SK-N-SH (cell line): ENCODE measurements at regions not wholly inside any gene's neighbourhood (a gene's known extent, or its start where the extent isn't known, plus 50 kb on each side); places are given as distances from the start of the nearest gene placed in this dataset.

Experiments
- CTCF ChIA-PET: fragments of 300-600, 350-600 bp; formaldehyde crosslinking; extraction: SDS; loops from one replicate; lab custom pipeline; 2021; lab: Yijun Ruan, JAX
- POLR2A ChIA-PET: fragments of 350-600 bp; sonication (Branson Sonifier 250); formaldehyde crosslinking; extraction: SDS; loops from one replicate; lab custom pipeline; 2020; ENCODE audit warnings: antibody characterized with exemption, inconsistent platforms; lab: Yijun Ruan, JAX
- DNase-seq: peaks from one replicate; pipeline ENCODE4 v3.0.0; 2012
- H2AFZ ChIP-seq: fragments of 200-600 bp; sonication (generic); 2 replicates; pipeline ENCODE4 v1.8.1; 2016; ENCODE audit warnings: antibody characterized with exemption, mild to moderate bottlenecking, low read depth
- H3F3A ChIP-seq: fragments of 200-600 bp; sonication (generic); replicated peaks from 2 replicates; pipeline ENCODE3; 2016; ENCODE audit warnings: antibody characterized with exemption, mild to moderate bottlenecking; ENCODE audit not compliant: insufficient read depth
- H3K27ac ChIP-seq, 2 experiments: fragments of 200-500 bp in 1 of 2; fragments of 200-600 bp in 1 of 2; sonication (Bioruptor generic) in 1 of 2; sonication (generic), shearing (Covaris generic) in 1 of 2; 2 replicates each; pipeline versions ENCODE4 v1.5.1 to v1.6.1; 2014 to 2016; ENCODE audit warnings: low read depth in 2 of 2, inconsistent platforms in 1 of 2, low read length in 1 of 2, mild to moderate bottlenecking in 1 of 2, mixed read lengths in 1 of 2
- H3K27me3 ChIP-seq: fragments of 200-600 bp; sonication (generic), shearing (Covaris generic); 2 replicates; pipeline ENCODE4 v1.6.1; 2016; ENCODE audit warnings: mixed run types; ENCODE audit not compliant: insufficient read depth
- H3K36me3 ChIP-seq, 2 experiments: fragments of 200-500 bp in 1 of 2; fragments of 200-600 bp in 1 of 2; sonication (Bioruptor generic) in 1 of 2; sonication (generic) in 1 of 2; replicated peaks in 1 of 2; 2 replicates each; pipeline versions ENCODE3 to v1.5.1; 2014 to 2016; ENCODE audit warnings: low read length in 1 of 2, mild to moderate bottlenecking in 1 of 2; ENCODE audit not compliant: insufficient read depth in 2 of 2, control insufficient read depth in 1 of 2
- H3K4me1 ChIP-seq, 2 experiments: fragments of 200-500 bp in 1 of 2; fragments of 200-600 bp in 1 of 2; sonication (Bioruptor generic) in 1 of 2; sonication (generic), shearing (Covaris generic) in 1 of 2; 2 replicates each; pipeline versions ENCODE4 v1.5.1 to v1.6.1; 2014 to 2016; ENCODE audit warnings: low read depth in 1 of 2, low read length in 1 of 2, mixed run types in 1 of 2; ENCODE audit not compliant: insufficient read depth in 2 of 2, control insufficient read depth in 1 of 2
- H3K4me2 ChIP-seq: fragments of 200-600 bp; sonication (generic), shearing (Covaris generic); 2 replicates; pipeline ENCODE4 v1.6.1; 2017; ENCODE audit warnings: mixed run types
- H3K4me3 ChIP-seq, 2 experiments: fragments of 200-500 bp in 1 of 2; fragments of 200-600 bp in 1 of 2; sonication (Bioruptor generic) in 1 of 2; sonication (generic), shearing (Covaris generic) in 1 of 2; 2 replicates each; pipeline versions ENCODE4 v1.5.1 to v1.8.1; 2014 to 2016; ENCODE audit warnings: low read depth in 2 of 2, inconsistent platforms in 1 of 2, low read length in 1 of 2, mild to moderate bottlenecking in 1 of 2, mixed read lengths in 1 of 2, moderate library complexity in 1 of 2
- H3K79me2 ChIP-seq: fragments of 200-600 bp; sonication (generic); 2 replicates; pipeline ENCODE4 v1.8.1; 2017; ENCODE audit warnings: mild to moderate bottlenecking; ENCODE audit not compliant: insufficient read depth
- H3K9ac ChIP-seq: fragments of 200-600 bp; sonication (generic); 2 replicates; pipeline ENCODE4 v1.6.1; 2017; ENCODE audit warnings: mixed run types
- H3K9me2 ChIP-seq: fragments of 200-600 bp; sonication (generic); 2 replicates; pipeline ENCODE4 v1.6.1; 2017; ENCODE audit warnings: mixed run types
- H3K9me3 ChIP-seq: fragments of 200-600 bp; sonication (generic); 2 replicates; pipeline ENCODE4 v1.6.1; 2017; ENCODE audit warnings: mixed run types, mild to moderate bottlenecking, moderate library complexity
- H4K20me1 ChIP-seq: fragments of 200-600 bp; sonication (generic); 2 replicates; pipeline ENCODE4 v1.6.1; 2017; ENCODE audit warnings: mild to moderate bottlenecking, mixed run types; ENCODE audit not compliant: insufficient read depth
- EP300 ChIP-seq, 2 experiments: IDR thresholded peaks; 2 replicates each; pipeline versions ENCODE4 v1.4.0 to v1.6.1; 2012; ENCODE audit warnings: borderline replicate concordance in 1 of 2, low read depth in 1 of 2, low read length in 1 of 2
- EZH2phosphoT487 ChIP-seq: fragments of 200-600 bp; sonication (generic); IDR thresholded peaks from 2 replicates; pipeline ENCODE4 v1.6.1; 2017; ENCODE audit warnings: low read depth, mixed run types, mild to moderate bottlenecking, antibody characterized with exemption, moderate library complexity, borderline replicate concordance
- FOXJ3 ChIP-seq: sonication (generic); formaldehyde crosslinking; IDR thresholded peaks from 2 replicates; pipeline ENCODE4 v1.5.1; 2020; ENCODE audit warnings: mild to moderate bottlenecking, missing genetic modification reagents
- GATA2 ChIP-seq: sonication (generic); formaldehyde crosslinking; IDR thresholded peaks from 2 replicates; pipeline ENCODE4 v1.5.0; 2020; ENCODE audit warnings: mild to moderate bottlenecking, missing genetic modification reagents
- JUND ChIP-seq: IDR thresholded peaks from 2 replicates; pipeline ENCODE4 v1.4.0; 2012
- MEF2A ChIP-seq: IDR thresholded peaks from 2 replicates; pipeline ENCODE4 v1.4.0; 2012; ENCODE audit warnings: low read depth, borderline replicate concordance
- MXI1 ChIP-seq: IDR thresholded peaks from 2 replicates; pipeline ENCODE4 v1.6.1; 2012; ENCODE audit warnings: mild to moderate bottlenecking, low read depth, low read length, improper control_type of control experiment
- POLR2AphosphoS5 ChIP-seq: IDR thresholded peaks from 2 replicates; pipeline ENCODE4 v1.6.1; 2012; ENCODE audit warnings: low read depth, low read length
- RAD21 ChIP-seq: IDR thresholded peaks from 2 replicates; pipeline ENCODE4 v1.6.1; 2012; ENCODE audit warnings: mild to moderate bottlenecking, low read length
- RCOR1 ChIP-seq: fragments of 150-350 bp; IDR thresholded peaks from 2 replicates; pipeline ENCODE4 v1.6.1; 2017; ENCODE audit warnings: antibody characterized with exemption, low read length
- RXRA ChIP-seq: IDR thresholded peaks from 2 replicates; pipeline ENCODE4 v1.4.0; 2012; ENCODE audit warnings: low read depth, mild to moderate bottlenecking, borderline replicate concordance
- TCF12 ChIP-seq: IDR thresholded peaks from 2 replicates; pipeline ENCODE4 v1.4.0; 2012
- WGBS: methylation state at CpG from one replicate; pipeline ENCODE4 v1.1.6; 2017; ENCODE audit warnings: low lambda C conversion rate; 5-methylcytosine and 5-hydroxymethylcytosine counted together
- TF ChIP-seq, protein P1 (sequence below): IDR thresholded peaks from 2 replicates; pipeline ENCODE4 v1.6.1; 2012; ENCODE audit warnings: mild to moderate bottlenecking, low read depth, low read length, moderate library complexity
- TF ChIP-seq, protein P2 (sequence below): fragments of 150-350 bp; IDR thresholded peaks from 2 replicates; pipeline ENCODE4 v1.6.1; 2017; ENCODE audit warnings: antibody characterized with exemption, low read length, low read depth, borderline replicate concordance
- TF ChIP-seq, protein P3 (sequence below): IDR thresholded peaks from 2 replicates; pipeline ENCODE4; 2012

DNA sequence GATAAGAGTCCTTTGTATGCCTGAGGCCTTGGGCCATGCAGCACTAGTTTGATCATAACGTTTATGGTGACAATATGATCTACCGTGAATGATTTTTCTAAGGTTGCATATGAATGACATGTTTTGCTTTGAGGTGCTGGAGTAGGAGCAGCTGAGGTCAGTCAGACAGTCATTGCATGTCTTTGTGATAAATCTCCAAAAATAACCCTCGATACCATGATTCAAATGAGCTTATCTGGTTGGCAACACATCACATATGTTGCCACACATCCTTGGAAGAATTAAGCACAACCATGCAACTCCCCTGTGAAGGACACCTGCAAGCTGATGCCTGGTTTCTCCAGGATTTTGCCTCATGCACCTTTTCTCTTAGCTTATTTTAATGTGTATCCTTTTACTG is 394.5 kb downstream of the LTN1 start:
- POLR2A ChIA-PET = no interaction called here
- CTCF ChIA-PET = interaction anchor here (1.0 kb wide), 1 partner anchor 11 kb away, joined by 3 read pairs; no protein-coding TSS in a partner anchor
- H3K4me1 ChIP-seq = no peaks in the 10 kb centered on the region

More for the DNA sequence above, 394.5 kb downstream of the LTN1 start:
- H3K9me2 ChIP-seq = no peaks in the 10 kb centered on the region
- H3F3A ChIP-seq = no peaks in the 10 kb centered on the region
- no peak overlapping the region for H3K4me3 ChIP-seq
- no peaks in the 10 kb centered on the region for H3K27me3 ChIP-seq
- no peak overlapping the region for H3K9ac ChIP-seq
- no peaks in the 10 kb centered on the region for H3K36me3 ChIP-seq
- WGBS = 61% methylated on average over 3 of the region's 3 CpGs
- H2AFZ ChIP-seq = no peak overlapping the region
- H3K79me2 ChIP-seq = no peaks in the 10 kb centered on the region
- TF ChIP-seq POLR2AphosphoS5 (no peak), MEF2A (no peak), TCF12 (no peak), FOXJ3 (no peak), EZH2phosphoT487 (no peak), GATA2 (CRISPR knock-in tag) (no peak), RCOR1 (no peak), RAD21 (no peak), EP300 (IDR thresholded peaks at IDR 0.05; ENCODE audit: borderline replicate concordance in 1 of 2, low read depth in 1 of 2, low read length in 1 of 2) (no peak), MXI1 (no peak), RXRA (no peak), JUND (no peak)
- TF ChIP-seq, protein P1, sequence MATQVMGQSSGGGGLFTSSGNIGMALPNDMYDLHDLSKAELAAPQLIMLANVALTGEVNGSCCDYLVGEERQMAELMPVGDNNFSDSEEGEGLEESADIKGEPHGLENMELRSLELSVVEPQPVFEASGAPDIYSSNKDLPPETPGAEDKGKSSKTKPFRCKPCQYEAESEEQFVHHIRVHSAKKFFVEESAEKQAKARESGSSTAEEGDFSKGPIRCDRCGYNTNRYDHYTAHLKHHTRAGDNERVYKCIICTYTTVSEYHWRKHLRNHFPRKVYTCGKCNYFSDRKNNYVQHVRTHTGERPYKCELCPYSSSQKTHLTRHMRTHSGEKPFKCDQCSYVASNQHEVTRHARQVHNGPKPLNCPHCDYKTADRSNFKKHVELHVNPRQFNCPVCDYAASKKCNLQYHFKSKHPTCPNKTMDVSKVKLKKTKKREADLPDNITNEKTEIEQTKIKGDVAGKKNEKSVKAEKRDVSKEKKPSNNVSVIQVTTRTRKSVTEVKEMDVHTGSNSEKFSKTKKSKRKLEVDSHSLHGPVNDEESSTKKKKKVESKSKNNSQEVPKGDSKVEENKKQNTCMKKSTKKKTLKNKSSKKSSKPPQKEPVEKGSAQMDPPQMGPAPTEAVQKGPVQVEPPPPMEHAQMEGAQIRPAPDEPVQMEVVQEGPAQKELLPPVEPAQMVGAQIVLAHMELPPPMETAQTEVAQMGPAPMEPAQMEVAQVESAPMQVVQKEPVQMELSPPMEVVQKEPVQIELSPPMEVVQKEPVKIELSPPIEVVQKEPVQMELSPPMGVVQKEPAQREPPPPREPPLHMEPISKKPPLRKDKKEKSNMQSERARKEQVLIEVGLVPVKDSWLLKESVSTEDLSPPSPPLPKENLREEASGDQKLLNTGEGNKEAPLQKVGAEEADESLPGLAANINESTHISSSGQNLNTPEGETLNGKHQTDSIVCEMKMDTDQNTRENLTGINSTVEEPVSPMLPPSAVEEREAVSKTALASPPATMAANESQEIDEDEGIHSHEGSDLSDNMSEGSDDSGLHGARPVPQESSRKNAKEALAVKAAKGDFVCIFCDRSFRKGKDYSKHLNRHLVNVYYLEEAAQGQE = no peak
- TF ChIP-seq, protein P2, sequence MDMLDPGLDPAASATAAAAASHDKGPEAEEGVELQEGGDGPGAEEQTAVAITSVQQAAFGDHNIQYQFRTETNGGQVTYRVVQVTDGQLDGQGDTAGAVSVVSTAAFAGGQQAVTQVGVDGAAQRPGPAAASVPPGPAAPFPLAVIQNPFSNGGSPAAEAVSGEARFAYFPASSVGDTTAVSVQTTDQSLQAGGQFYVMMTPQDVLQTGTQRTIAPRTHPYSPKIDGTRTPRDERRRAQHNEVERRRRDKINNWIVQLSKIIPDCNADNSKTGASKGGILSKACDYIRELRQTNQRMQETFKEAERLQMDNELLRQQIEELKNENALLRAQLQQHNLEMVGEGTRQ = no peak
- TF ChIP-seq, protein P3, sequence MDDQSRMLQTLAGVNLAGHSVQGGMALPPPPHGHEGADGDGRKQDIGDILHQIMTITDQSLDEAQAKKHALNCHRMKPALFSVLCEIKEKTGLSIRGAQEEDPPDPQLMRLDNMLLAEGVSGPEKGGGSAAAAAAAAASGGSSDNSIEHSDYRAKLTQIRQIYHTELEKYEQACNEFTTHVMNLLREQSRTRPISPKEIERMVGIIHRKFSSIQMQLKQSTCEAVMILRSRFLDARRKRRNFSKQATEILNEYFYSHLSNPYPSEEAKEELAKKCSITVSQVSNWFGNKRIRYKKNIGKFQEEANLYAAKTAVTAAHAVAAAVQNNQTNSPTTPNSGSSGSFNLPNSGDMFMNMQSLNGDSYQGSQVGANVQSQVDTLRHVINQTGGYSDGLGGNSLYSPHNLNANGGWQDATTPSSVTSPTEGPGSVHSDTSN = no peak
- H4K20me1 ChIP-seq = no peaks in the 10 kb centered on the region
- DNase-seq = no peak
- H3K4me2 ChIP-seq = no peak overlapping the region
- H3K27ac ChIP-seq = no peak overlapping the region
- no peaks in the 10 kb centered on the region for H3K9me3 ChIP-seq
